ENCODE measurements at regions not wholly inside any gene's neighbourhood (a gene's known extent, or its start where the extent isn't known, plus 50 kb on each side); places are given as distances from the start of the nearest gene placed in this dataset.

- Histone ChIP-seq H2BK5ac (ENCODE audit: low read depth, low read length, poor library complexity, severe bottlenecking) (no peak overlapping the region), H3K56ac (ENCODE audit: extremely low read depth, insufficient read depth, low read length) (no peak overlapping the region), H3K9ac (ENCODE audit: low read depth, low read length) (no peak overlapping the region), H3K9me1 (ENCODE audit: insufficient read depth, low read length) (no peaks in the 10 kb centered on the region), H2BK15ac (ENCODE audit: low read depth, low read length) (no peak overlapping the region), H3K23ac (ENCODE audit: low read depth, low read length) (no peak overlapping the region), H3K4me3 (ENCODE audit: insufficient read depth, low read depth, low read length) (no peak overlapping the region), H2AK5ac (ENCODE audit: low read depth, low read length) (no peak overlapping the region), H3K18ac (ENCODE audit: low read depth, low read length) (no peak overlapping the region), H3K9me3 (ENCODE audit: control insufficient read depth, insufficient read depth, low read length) (peaks cover 17% of the 10 kb centered on the region), H3K14ac (replicated peaks; ENCODE audit: low read depth, low read length) (no peak overlapping the region), H2AFZ (replicated peaks; ENCODE audit: low read length, poor library complexity) (no peak overlapping the region), H4K5ac (ENCODE audit: low read depth, low read length) (no peak overlapping the region), H2BK120ac (ENCODE audit: low read depth, low read length) (no peak overlapping the region), H4K8ac (ENCODE audit: low read depth in 2 of 2, low read length in 2 of 2) (no peak overlapping the region), H3K27ac (ENCODE audit: insufficient read depth, low read length) (no peak overlapping the region), H3K4me2 (ENCODE audit: low read depth, low read length) (no peak overlapping the region), H2AK9ac (replicated peaks; ENCODE audit: low read depth, low read length, poor library complexity) (no peak overlapping the region), H3K4me1 (ENCODE audit: control insufficient read depth, insufficient read depth, low read length) (no peaks in the 10 kb centered on the region), H4K91ac (ENCODE audit: insufficient read depth, low read depth, low read length) (no peak overlapping the region), H2BK20ac (ENCODE audit: low read depth, low read length) (no peak overlapping the region), H3K36me3 (ENCODE audit: control insufficient read depth, insufficient read depth, low read length) (no peaks in the 10 kb centered on the region), H3K27me3 (ENCODE audit: control insufficient read depth, insufficient read depth, low read length) (no peaks in the 10 kb centered on the region), H4K20me1 (ENCODE audit: insufficient read depth, low read length) (no peaks in the 10 kb centered on the region), H3K79me1 (ENCODE audit: low read depth in 1 of 2, low read length in 2 of 2) (no peaks in the 10 kb centered on the region), H3K4ac (ENCODE audit: low read depth, low read length) (no peak overlapping the region)
- CTCF ChIA-PET, result no interaction called here
- DNase-seq, result no peak
- no TSS peak for BruUV-seq (replicated peaks)
- no CpG with 5 or more reads among the region's 5 CpGs for WGBS, 2 experiments (ENCODE audit: extremely low coverage in 2 of 2, insufficient read length in 1 of 2)
- POLR2A ChIA-PET (ENCODE audit: unreplicated experiment), result no interaction called here
- no peak for ATAC-seq (ENCODE audit: low read depth)
- in situ Hi-C loops (cut with MboI; ENCODE audit: low sequenced_read_pairs), result no loop called here
- dilution Hi-C loops (cut with HindIII; ENCODE audit: low sequenced_read_pairs, unreplicated experiment), result no loop called here
- no peak for TF ChIP-seq CHD1 (IDR thresholded peaks at IDR 0.05; ENCODE audit: low read depth, low read length)
- intact Hi-C loops (cut with micrococcal nuclease), result no loop called here
Measured at GRCh38 chr6:153698001-153698400, 341.0 kb upstream of the OPRM1 start.
